ENCODE measurements at regions not wholly inside any gene's neighbourhood (a gene's known extent, or its start where the extent isn't known, plus 50 kb on each side); places are given as distances from the start of the nearest gene placed in this dataset.

- H3K9me1 ChIP-seq (ENCODE audit: control insufficient read depth, insufficient read depth, low read length), result no peaks in the 10 kb centered on the region
- H4K20me1 ChIP-seq (replicated peaks; ENCODE audit: control insufficient read depth, insufficient read depth, low read length), result no peaks in the 10 kb centered on the region
- no peak overlapping the region for H3K27ac ChIP-seq (ENCODE audit: extremely low read depth, low read depth, low read length)
- H3K9me3 ChIP-seq (replicated peaks; ENCODE audit: control insufficient read depth, insufficient read depth, low read depth, low read length), result no peaks in the 10 kb centered on the region
- POLR2A ChIA-PET, result no interaction called here
- H3K9ac ChIP-seq (ENCODE audit: insufficient read depth in 1 of 2, low read depth in 2 of 2, low read length in 2 of 2), result no peak overlapping the region
- H3K4me3 ChIP-seq, result no peak overlapping the region
- no peaks in the 10 kb centered on the region for H3K79me2 ChIP-seq (ENCODE audit: control insufficient read depth, insufficient read depth, low read length)
- FAIRE-seq (no peak), ATAC-seq (no peak), DNase-seq (ENCODE audit: extremely low read depth in 1 of 4, low spot score in 3 of 4) (no peak)
- H2AFZ ChIP-seq (ENCODE audit: low read depth, low read length), result no peak overlapping the region
- no peaks in the 10 kb centered on the region for H3K27me3 ChIP-seq (ENCODE audit: control insufficient read depth in 2 of 2, insufficient read depth in 2 of 2, low read length in 2 of 2)
- H3K36me3 ChIP-seq (ENCODE audit: control insufficient read depth, insufficient read depth, low read length), result no peaks in the 10 kb centered on the region
- intact Hi-C loops (cut with micrococcal nuclease) (no loop called here), in situ Hi-C loops (cut with MboI) (no loop called here)
- no peaks in the 10 kb centered on the region for H3K4me1 ChIP-seq (replicated peaks in 1 of 2; ENCODE audit: control insufficient read depth in 2 of 2, insufficient read depth in 2 of 2, low read length in 2 of 2)
- no TSS peak for BruUV-seq (replicated peaks)
- H3K4me2 ChIP-seq (ENCODE audit: insufficient read depth, low read length), result no peak overlapping the region
- no peak for TF ChIP-seq ZBTB33 (CRISPR knock-in tag; IDR thresholded peaks at IDR 0.05)
- no peak for TF ChIP-seq CAMTA2 (CRISPR knock-in tag; conservative IDR thresholded peaks at IDR 0.05)
- TF ChIP-seq SIX5 (IDR thresholded peaks at IDR 0.05; ENCODE audit: borderline replicate concordance in 1 of 2, insufficient read depth in 1 of 2, low read depth in 1 of 2, low read length in 2 of 2), result no peak
- no peak for TF ChIP-seq EHMT2 (IDR thresholded peaks at IDR 0.05)
- no peak for TF ChIP-seq DNMT1 (IDR thresholded peaks at IDR 0.05)
- no peak for TF ChIP-seq ZNF699 (CRISPR knock-in tag; IDR thresholded peaks at IDR 0.05; ENCODE audit: insufficient replicate concordance)
- TF ChIP-seq GTF3C2 (IDR thresholded peaks at IDR 0.05; ENCODE audit: borderline replicate concordance, extremely low read depth, insufficient read length), result no peak
- TF ChIP-seq TRIM28 (IDR thresholded peaks at IDR 0.05), result no peak
- TF ChIP-seq FOXK1 (CRISPR knock-in tag; IDR thresholded peaks at IDR 0.05; ENCODE audit: borderline replicate concordance), result no peak
- TF ChIP-seq HMG20B (CRISPR knock-in tag; IDR thresholded peaks at IDR 0.05), result no peak
- TF ChIP-seq MXI1 (IDR thresholded peaks at IDR 0.05; ENCODE audit: low read depth, low read length), result no peak
- no peak for TF ChIP-seq CGGBP1 (CRISPR knock-in tag; IDR thresholded peaks at IDR 0.05)
- TF ChIP-seq ZNF311 (CRISPR knock-in tag; IDR thresholded peaks at IDR 0.05), result no peak
- TF ChIP-seq SLC30A9 (CRISPR knock-in tag; IDR thresholded peaks at IDR 0.05), result no peak
- TF ChIP-seq CBX5 (IDR thresholded peaks at IDR 0.05; ENCODE audit: borderline replicate concordance, low read depth), result no peak
- TF ChIP-seq ZNF232 (CRISPR knock-in tag; IDR thresholded peaks at IDR 0.05), result no peak
- TF ChIP-seq THRB (CRISPR knock-in tag; conservative IDR thresholded peaks at IDR 0.05), result no peak
- TF ChIP-seq ZBTB9 (CRISPR knock-in tag; IDR thresholded peaks at IDR 0.05), result no peak
- CTCF ChIA-PET (ENCODE audit: low intra/inter-chr PET ratio), result no interaction called here
Measured at GRCh38 chr10:119996944-119997343, 104.4 kb downstream of the SEC23IP start.
